HCT116 (cell line): ENCODE measurements at regions not wholly inside any gene's neighbourhood (a gene's known extent, or its start where the extent isn't known, plus 50 kb on each side); places are given as distances from the start of the nearest gene placed in this dataset.
"Not testable (repeated sequence)": the region's sequence is repeated elsewhere in the genome, so short reads cannot be mapped to it uniquely, and the experiment has no call there.

Source experiments
- ATAC-seq: fragments of 200-7000 bp; cut with Tn5 transposase; 2 replicates; pipeline ENCODE4 v1.9.1; 2020; ENCODE audit warnings: mild to moderate bottlenecking, moderate library complexity
- BruUV-seq: library from RNA; stranded (reverse); fragments of 400-500 nt; replicated peaks from 2 replicates; lab custom pipeline; 2021; lab: Mats Ljungman, UMichigan
- CTCF ChIA-PET: fragments of 300-600 bp; sonication (Branson Sonifier 250); formaldehyde crosslinking; loops from one replicate; lab custom pipeline; 2021; ENCODE audit warnings: antibody characterized with exemption; lab: Charles Lee
- POLR2A ChIA-PET: fragments of 300-600, 350-600 bp; sonication (Branson Sonifier 250); formaldehyde crosslinking; loops from one replicate; lab custom pipeline; 2021; ENCODE audit warnings: antibody characterized with exemption; lab: Charles Lee
- RAD21 ChIA-PET, 2 experiments: fragments of 300-600 bp; sonication (Branson Sonifier 250); formaldehyde crosslinking; loops; one replicate each; lab custom pipeline; 2023; ENCODE audit warnings: low total read pairs in 2 of 2; ENCODE audit not compliant: uncharacterized antibody in 2 of 2, unreplicated experiment in 2 of 2, low non-redundant PET in 1 of 2; lab: Charles Lee
- DNase-seq: peaks from one replicate; pipeline ENCODE4 v3.0.0-alpha.2; 2010; ENCODE audit warnings: low read depth, low spot score
- H2AFZ ChIP-seq: fragments of 200-600 bp; shearing (Covaris generic), sonication (generic); 2 replicates; pipeline ENCODE4 v1.6.1; 2017; ENCODE audit warnings: low read depth, mixed run types, mixed read lengths, antibody characterized with exemption, low read length; ENCODE audit not compliant: poor library complexity, severe bottlenecking
- H3K27ac ChIP-seq: 2 replicates; pipeline ENCODE4 v1.5.1; 2012; ENCODE audit warnings: low read depth, low read length
- H3K27me3 ChIP-seq: fragments of 200-600 bp; sonication (generic); 2 replicates; pipeline ENCODE4 v1.6.1; 2016; ENCODE audit warnings: mixed run types, low read length, mixed read lengths; ENCODE audit not compliant: insufficient read depth
- H3K36me3 ChIP-seq, 2 experiments: fragments of 200-500 bp in 1 of 2; fragments of 200-600 bp in 1 of 2; sonication (Bioruptor generic) in 1 of 2; sonication (generic) in 1 of 2; 2 replicates each; pipeline versions ENCODE4 v1.5.1 to v1.6.1; 2014 to 2016; ENCODE audit warnings: low read length in 2 of 2, inconsistent platforms in 1 of 2, mixed read lengths in 1 of 2, mixed run types in 1 of 2; ENCODE audit not compliant: insufficient read depth in 2 of 2, control insufficient read depth in 1 of 2
- H3K4me1 ChIP-seq, 2 experiments: fragments of 200-600 bp in 1 of 2; sonication (generic) in 1 of 2; 2 replicates each; pipeline versions ENCODE4 v1.5.1 to v1.6.1; 2012 to 2017; ENCODE audit warnings: low read length in 2 of 2, inconsistent platforms in 1 of 2, mild to moderate bottlenecking in 1 of 2, mixed read lengths in 1 of 2, mixed run types in 1 of 2, moderate library complexity in 1 of 2; ENCODE audit not compliant: insufficient read depth in 2 of 2, control insufficient read depth in 1 of 2
- H3K4me2 ChIP-seq: fragments of 200-600 bp; sonication (generic); 2 replicates; pipeline ENCODE4 v1.6.1; 2017; ENCODE audit warnings: mixed run types, low read length, mixed read lengths
- H3K4me3 ChIP-seq, 2 experiments: fragments of 200-600 bp in 1 of 2; sonication (generic) in 1 of 2; replicated peaks in 1 of 2; 2 replicates each; pipeline ENCODE4 v1.5.1; 2011 to 2016; ENCODE audit warnings: low read length in 2 of 2, control low read depth in 1 of 2, low read depth in 1 of 2, mild to moderate bottlenecking in 1 of 2, mixed read lengths in 1 of 2, mixed run types in 1 of 2
- H3K79me2 ChIP-seq: fragments of 200-600 bp; sonication (generic); 2 replicates; pipeline ENCODE4 v1.6.1; 2017; ENCODE audit warnings: mild to moderate bottlenecking, mixed run types, low read length, moderate library complexity, mixed read lengths; ENCODE audit not compliant: insufficient read depth
- H3K9ac ChIP-seq: fragments of 200-600 bp; sonication (generic); 2 replicates; pipeline ENCODE4 v1.6.1; 2016; ENCODE audit warnings: low read length, mixed read lengths
- H3K9me2 ChIP-seq: fragments of 200-600 bp; sonication (generic), shearing (Covaris generic); 2 replicates; pipeline ENCODE4 v1.6.1; 2017; ENCODE audit warnings: mixed run types, mild to moderate bottlenecking, moderate library complexity; ENCODE audit not compliant: insufficient read depth
- H3K9me3 ChIP-seq, 2 experiments: fragments of 200-500 bp in 1 of 2; fragments of 200-600 bp in 1 of 2; sonication (Bioruptor generic) in 1 of 2; sonication (generic) in 1 of 2; 2 replicates each; pipeline ENCODE4 v1.6.1; 2014 to 2017; ENCODE audit warnings: low read length in 2 of 2, mixed read lengths in 2 of 2, inconsistent platforms in 1 of 2, low read depth in 1 of 2, mild to moderate bottlenecking in 1 of 2, mixed run types in 1 of 2, moderate library complexity in 1 of 2; ENCODE audit not compliant: control insufficient read depth in 1 of 2, insufficient read depth in 1 of 2
- H4K20me1 ChIP-seq: fragments of 200-600 bp; sonication (generic), shearing (Covaris generic); 2 replicates; pipeline ENCODE4 v1.6.1; 2017; ENCODE audit warnings: mixed run types, mild to moderate bottlenecking, moderate library complexity; ENCODE audit not compliant: insufficient read depth
- CBX3 ChIP-seq: IDR thresholded peaks from 2 replicates; pipeline ENCODE4 v1.6.1; 2012; ENCODE audit warnings: low read depth
- CEBPB ChIP-seq: IDR thresholded peaks from 2 replicates; pipeline ENCODE4 v1.6.1; 2012; ENCODE audit warnings: low read depth
- CTCF ChIP-seq, 3 experiments: fragments of 200-600 bp in 1 of 3; sonication (generic) in 1 of 3; IDR thresholded peaks in 2 of 3; conservative IDR thresholded peaks in 1 of 3; 2 replicates each; pipeline ENCODE4 v1.5.1; 2012 to 2017; ENCODE audit warnings: low read depth in 2 of 3, low read length in 2 of 3, antibody characterized with exemption in 1 of 3, borderline replicate concordance in 1 of 3, control low read depth in 1 of 3, mild to moderate bottlenecking in 1 of 3, mixed read lengths in 1 of 3, mixed run types in 1 of 3, moderate library complexity in 1 of 3; ENCODE audit not compliant: insufficient read depth in 1 of 3
- EZH2phosphoT487 ChIP-seq: fragments of 200-600 bp; IDR thresholded peaks from 2 replicates; pipeline ENCODE4 v1.6.1; 2018; ENCODE audit warnings: antibody characterized with exemption, borderline replicate concordance
- POLR2A ChIP-seq: IDR thresholded peaks from 2 replicates; pipeline ENCODE4 v1.7.0; 2011; ENCODE audit warnings: borderline replicate concordance; ENCODE audit not compliant: insufficient read depth, insufficient read length; ENCODE audit errors: extremely low read depth
- TCF7L2 ChIP-seq: IDR thresholded peaks from 2 replicates; pipeline ENCODE4 v1.7.0; 2011; ENCODE audit warnings: borderline replicate concordance, inconsistent platforms; ENCODE audit not compliant: insufficient read depth, insufficient read length; ENCODE audit errors: extremely low read depth
- YY1 ChIP-seq: IDR thresholded peaks from 2 replicates; pipeline ENCODE4 v1.6.1; 2011; ENCODE audit warnings: low read length, low read depth, moderate library complexity, mild to moderate bottlenecking; ENCODE audit not compliant: insufficient replicate concordance; ENCODE audit errors: extremely low read depth
- intact Hi-C: fragments of 100-400 bp; cut with micrococcal nuclease; formaldehyde crosslinking; loops from 2 replicates; pipeline ENCODE4 v1.10.0; 2022

GRCh38 chr12:131340616-131341210 is 370.2 kb upstream of the SFSWAP start:
- CTCF ChIA-PET: no interaction called here
- RAD21 ChIA-PET: no interaction called here
- H3K9me3 ChIP-seq: no peaks in the 10 kb centered on the region
- no peaks in the 10 kb centered on the region for H3K9me2 ChIP-seq
- H4K20me1 ChIP-seq: no peaks in the 10 kb centered on the region
- H3K9ac ChIP-seq: no peak overlapping the region
- no peak overlapping the region for H3K4me3 ChIP-seq
- no peak overlapping the region for H3K4me2 ChIP-seq
- H3K27ac ChIP-seq: no peak overlapping the region
- POLR2A ChIA-PET: no interaction called here
- ATAC-seq (no peak), DNase-seq (no peak)
- intact Hi-C loops: no loop called here
- no peak overlapping the region for H2AFZ ChIP-seq
- H3K36me3 ChIP-seq: no peaks in the 10 kb centered on the region
- BruUV-seq: no TSS peak
- no peak for TF ChIP-seq CEBPB
- no peak for TF ChIP-seq TCF7L2
- TF ChIP-seq CBX3: no peak
- TF ChIP-seq YY1: no peak
- no peak for TF ChIP-seq EZH2phosphoT487
- no peak for TF ChIP-seq POLR2A
- no peak for TF ChIP-seq CTCF (IDR thresholded peaks at IDR 0.05 in 2 of 3, conservative IDR thresholded peaks at IDR 0.05 in 1 of 3; ENCODE audit: borderline replicate concordance in 1 of 3, insufficient read depth in 1 of 3, low read depth in 2 of 3, low read length in 2 of 3)
- TF ChIP-seq, all 23 proteins: peak for 0
- no peaks in the 10 kb centered on the region for H3K27me3 ChIP-seq
- no peaks in the 10 kb centered on the region for H3K79me2 ChIP-seq
- H3K4me1 ChIP-seq: no peaks in the 10 kb centered on the region

GRCh38 chr12:131341608-131342007 is 369.3 kb upstream of the SFSWAP start:
- H3K36me3 ChIP-seq, H3K27me3 ChIP-seq, H3K9me2 ChIP-seq, POLR2A ChIA-PET, H2AFZ ChIP-seq, H4K20me1 ChIP-seq, CTCF ChIA-PET, intact Hi-C loops, BruUV-seq, H3K9ac ChIP-seq, H3K4me3 ChIP-seq, DNase-seq, H3K79me2 ChIP-seq, H3K4me1 ChIP-seq, H3K4me2 ChIP-seq, H3K27ac ChIP-seq, RAD21 ChIA-PET, H3K9me3 ChIP-seq: not testable (repeated sequence)
- peak; percentile 40 for ATAC-seq

- H2AFZ ChIP-seq, BruUV-seq, H3K9me2 ChIP-seq, ATAC-seq, H3K4me1 ChIP-seq, CTCF ChIA-PET, H4K20me1 ChIP-seq, H3K9me3 ChIP-seq, H3K4me2 ChIP-seq, H3K36me3 ChIP-seq, H3K4me3 ChIP-seq, H3K27me3 ChIP-seq, POLR2A ChIA-PET, intact Hi-C loops, DNase-seq, H3K27ac ChIP-seq, H3K9ac ChIP-seq, RAD21 ChIA-PET, H3K79me2 ChIP-seq: not testable (repeated sequence)
Measured at GRCh38 chr12:131343436-131343835, 367.5 kb upstream of the SFSWAP start.
